HL-60 (cell line): ENCODE measurements at regions not wholly inside any gene's neighbourhood (a gene's known extent, or its start where the extent isn't known, plus 50 kb on each side); places are given as distances from the start of the nearest gene placed in this dataset.

Experiments used
- DNase-seq, 2 experiments: peaks; one replicate each; pipeline ENCODE4 v3.0.0-alpha.2; 2010 to 2020; ENCODE audit warnings: low read depth in 1 of 2, low spot score in 1 of 2
- H3K27ac ChIP-seq: fragments of 250-450 bp; sonication (Bioruptor Pico); replicated peaks from 2 replicates; pipeline ENCODE4 v1.5.1; 2020; ENCODE audit warnings: mild to moderate bottlenecking, moderate library complexity
- H3K27me3 ChIP-seq: fragments of 250-450 bp; sonication (Bioruptor Pico); 2 replicates; pipeline ENCODE4 v1.5.1; 2021; ENCODE audit warnings: mild to moderate bottlenecking, moderate library complexity; ENCODE audit not compliant: insufficient read depth, poor library complexity, severe bottlenecking
- H3K4me3 ChIP-seq: replicated peaks from 2 replicates; pipeline ENCODE4 v1.5.1; 2011; ENCODE audit warnings: mild to moderate bottlenecking, control low read depth, low read length; ENCODE audit not compliant: insufficient read depth
- CTCF ChIP-seq: IDR thresholded peaks from one replicate; pipeline ENCODE4 v1.5.1; 2011; ENCODE audit warnings: low read length, control low read depth, inconsistent platforms; ENCODE audit not compliant: insufficient read depth
- GABPA ChIP-seq: IDR thresholded peaks from 2 replicates; pipeline ENCODE4 v1.6.1; 2012; ENCODE audit warnings: low read depth
- POLR2AphosphoS5 ChIP-seq: IDR thresholded peaks from 2 replicates; pipeline ENCODE4 v1.6.1; 2012; ENCODE audit warnings: low read depth
- SPI1 ChIP-seq: IDR thresholded peaks from 2 replicates; pipeline ENCODE4 v1.6.1; 2012; ENCODE audit warnings: low read depth, mild to moderate bottlenecking, borderline replicate concordance
- TF ChIP-seq, protein P1 (sequence below): IDR thresholded peaks from 2 replicates; pipeline ENCODE4 v1.6.1; 2012; ENCODE audit warnings: low read depth; ENCODE audit not compliant: insufficient replicate concordance

GRCh38 chr7:11297126-11297625 is 323.5 kb downstream of the PHF14 start:
- DNase-seq = no peak
- TF ChIP-seq SPI1 (no peak), CTCF (no peak), POLR2AphosphoS5 (no peak), GABPA (no peak)
- TF ChIP-seq, protein P1, sequence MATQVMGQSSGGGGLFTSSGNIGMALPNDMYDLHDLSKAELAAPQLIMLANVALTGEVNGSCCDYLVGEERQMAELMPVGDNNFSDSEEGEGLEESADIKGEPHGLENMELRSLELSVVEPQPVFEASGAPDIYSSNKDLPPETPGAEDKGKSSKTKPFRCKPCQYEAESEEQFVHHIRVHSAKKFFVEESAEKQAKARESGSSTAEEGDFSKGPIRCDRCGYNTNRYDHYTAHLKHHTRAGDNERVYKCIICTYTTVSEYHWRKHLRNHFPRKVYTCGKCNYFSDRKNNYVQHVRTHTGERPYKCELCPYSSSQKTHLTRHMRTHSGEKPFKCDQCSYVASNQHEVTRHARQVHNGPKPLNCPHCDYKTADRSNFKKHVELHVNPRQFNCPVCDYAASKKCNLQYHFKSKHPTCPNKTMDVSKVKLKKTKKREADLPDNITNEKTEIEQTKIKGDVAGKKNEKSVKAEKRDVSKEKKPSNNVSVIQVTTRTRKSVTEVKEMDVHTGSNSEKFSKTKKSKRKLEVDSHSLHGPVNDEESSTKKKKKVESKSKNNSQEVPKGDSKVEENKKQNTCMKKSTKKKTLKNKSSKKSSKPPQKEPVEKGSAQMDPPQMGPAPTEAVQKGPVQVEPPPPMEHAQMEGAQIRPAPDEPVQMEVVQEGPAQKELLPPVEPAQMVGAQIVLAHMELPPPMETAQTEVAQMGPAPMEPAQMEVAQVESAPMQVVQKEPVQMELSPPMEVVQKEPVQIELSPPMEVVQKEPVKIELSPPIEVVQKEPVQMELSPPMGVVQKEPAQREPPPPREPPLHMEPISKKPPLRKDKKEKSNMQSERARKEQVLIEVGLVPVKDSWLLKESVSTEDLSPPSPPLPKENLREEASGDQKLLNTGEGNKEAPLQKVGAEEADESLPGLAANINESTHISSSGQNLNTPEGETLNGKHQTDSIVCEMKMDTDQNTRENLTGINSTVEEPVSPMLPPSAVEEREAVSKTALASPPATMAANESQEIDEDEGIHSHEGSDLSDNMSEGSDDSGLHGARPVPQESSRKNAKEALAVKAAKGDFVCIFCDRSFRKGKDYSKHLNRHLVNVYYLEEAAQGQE = no peak
- Histone ChIP-seq H3K27ac (no peak overlapping the region), H3K4me3 (no peak overlapping the region), H3K27me3 (no peaks in the 10 kb centered on the region)

GRCh38 chr7:11297764-11298163 is 324.1 kb downstream of the PHF14 start:
- Histone ChIP-seq H3K4me3 (no peak overlapping the region), H3K27ac (no peak overlapping the region), H3K27me3 (no peaks in the 10 kb centered on the region)
- no peak for DNase-seq
- no peak for TF ChIP-seq POLR2AphosphoS5
- no peak for TF ChIP-seq CTCF
- TF ChIP-seq, protein P1 = no peak
- TF ChIP-seq SPI1 = no peak
- TF ChIP-seq GABPA = no peak

DNA sequence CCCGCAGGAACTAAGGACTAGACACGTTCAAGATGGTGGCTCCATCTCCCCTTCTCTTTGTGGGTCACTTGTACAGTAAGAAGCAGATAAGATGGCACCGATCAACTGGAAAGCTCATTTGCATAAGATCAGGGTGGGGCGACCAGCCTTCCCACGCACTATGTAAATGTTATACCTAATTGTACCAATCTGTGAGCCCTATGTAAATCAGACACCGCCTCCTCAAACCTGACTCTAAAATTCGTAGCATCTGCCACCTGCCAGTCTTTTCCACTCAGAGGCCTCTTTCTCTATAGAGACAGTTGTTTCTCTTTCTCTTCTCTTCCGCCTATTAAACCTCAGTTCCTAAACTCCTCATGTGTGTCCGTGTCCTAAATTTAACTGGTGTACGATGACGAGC is 324.5 kb downstream of the PHF14 start:
- no peak for TF ChIP-seq GABPA
- TF ChIP-seq, protein P1 = no peak
- no peak for TF ChIP-seq SPI1
- no peak for TF ChIP-seq POLR2AphosphoS5
- TF ChIP-seq CTCF = no peak
- H3K4me3 ChIP-seq = no peak overlapping the region
- DNase-seq = no peak
- no peak overlapping the region for H3K27ac ChIP-seq
- no peaks in the 10 kb centered on the region for H3K27me3 ChIP-seq
